Tibial nerve (tissue), 3 donors: ENCODE measurements at regions not wholly inside any gene's neighbourhood (a gene's known extent, or its start where the extent isn't known, plus 50 kb on each side); places are given as distances from the start of the nearest gene placed in this dataset.

ENCODE experiments used
- CTCF ChIP-seq, 5 experiments: fragments of 200-600 bp in 3 of 5; fragments of 450-650 bp in 2 of 5; sonication (generic) in 3 of 5; IDR thresholded peaks; one replicate each; pipeline ENCODE4 v1.5.1; 2016 to 2019; ENCODE audit warnings: antibody characterized with exemption in 5 of 5, mild to moderate bottlenecking in 3 of 5, moderate library complexity in 2 of 5
- POLR2A ChIP-seq, 2 donors: fragments of 450-650 bp; IDR thresholded peaks; one replicate each; pipeline ENCODE4 v1.6.1; 2017; ENCODE audit warnings: antibody characterized with exemption in 2 of 2, mild to moderate bottlenecking in 2 of 2, moderate library complexity in 2 of 2

- TF ChIP-seq CTCF (IDR thresholded peaks at IDR 0.05) (no peak), POLR2A (IDR thresholded peaks at IDR 0.05) (no peak)
Measured at GRCh38 chr21:41557884-41558283, 49.9 kb upstream of the TMPRSS2 start.
